HG03565 (cell line): ENCODE measurements at regions not wholly inside any gene's neighbourhood (a gene's known extent, or its start where the extent isn't known, plus 50 kb on each side); places are given as distances from the start of the nearest gene placed in this dataset.

Experiments
- ATAC-seq: cut with Tn5 transposase; IDR thresholded peaks from one replicate; pipeline ENCODE4 v1.9.1; 2021; ENCODE audit warnings: mild to moderate bottlenecking, moderate library complexity; ENCODE audit not compliant: unreplicated experiment

DNA sequence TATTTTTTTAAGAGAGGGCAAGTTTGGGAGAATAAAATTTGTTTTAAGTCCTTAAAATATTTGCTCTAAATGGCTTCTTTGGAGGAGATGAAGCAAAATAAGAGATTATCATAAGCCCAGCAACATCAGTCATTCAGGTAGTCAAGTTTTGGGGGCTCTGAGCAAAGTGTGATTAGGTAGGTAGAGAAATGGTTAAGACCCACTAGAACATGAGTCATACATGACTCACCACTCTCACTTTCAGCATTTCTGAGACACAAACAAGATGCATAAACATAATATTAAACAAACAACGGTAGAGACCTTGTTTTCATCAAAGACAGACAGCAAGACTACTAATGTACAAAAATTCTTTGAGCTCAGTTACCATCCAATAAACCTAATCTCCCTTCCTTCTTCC, 272.2 kb downstream of the LMO4 start:
- ATAC-seq = no peak

DNA sequence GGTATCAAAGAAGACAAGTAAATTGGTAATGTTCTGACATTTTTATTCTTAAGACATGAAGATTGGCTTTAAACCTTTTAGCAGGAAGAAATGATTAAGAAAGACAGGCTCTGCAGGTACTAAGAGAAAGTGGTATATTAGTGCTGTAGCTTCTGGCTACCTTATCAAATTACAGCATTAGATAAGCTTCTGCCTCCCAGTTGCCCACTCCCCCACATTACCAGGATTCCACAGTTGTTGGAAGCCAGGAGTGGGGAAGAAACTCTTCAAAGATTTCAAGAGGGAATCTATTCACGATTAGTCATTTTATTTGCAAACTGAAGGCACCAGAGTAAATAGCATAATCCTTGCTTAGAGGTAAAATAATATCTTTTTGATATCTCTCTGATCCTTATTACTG, 274.9 kb downstream of the LMO4 start:
- no peak for ATAC-seq

DNA sequence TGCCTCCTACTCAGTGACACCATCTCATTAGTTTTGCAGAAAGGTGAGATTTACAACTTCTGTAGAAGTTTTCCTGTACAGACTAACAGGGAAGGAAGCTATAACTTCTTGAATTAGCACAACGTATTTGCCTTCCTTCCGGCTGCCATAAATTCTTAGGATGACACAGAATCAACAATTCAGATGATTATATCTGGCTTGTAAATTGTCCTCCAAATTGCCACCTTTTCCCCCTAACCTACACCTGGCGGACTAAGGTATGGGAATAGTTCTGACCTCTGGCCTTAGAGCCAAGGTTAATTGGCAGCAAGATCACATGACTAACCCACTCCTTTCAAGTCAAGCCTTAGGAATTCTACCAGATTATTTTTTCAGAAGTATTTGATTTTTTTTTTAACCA, 284.3 kb downstream of the LMO4 start:
- ATAC-seq = no peak

DNA sequence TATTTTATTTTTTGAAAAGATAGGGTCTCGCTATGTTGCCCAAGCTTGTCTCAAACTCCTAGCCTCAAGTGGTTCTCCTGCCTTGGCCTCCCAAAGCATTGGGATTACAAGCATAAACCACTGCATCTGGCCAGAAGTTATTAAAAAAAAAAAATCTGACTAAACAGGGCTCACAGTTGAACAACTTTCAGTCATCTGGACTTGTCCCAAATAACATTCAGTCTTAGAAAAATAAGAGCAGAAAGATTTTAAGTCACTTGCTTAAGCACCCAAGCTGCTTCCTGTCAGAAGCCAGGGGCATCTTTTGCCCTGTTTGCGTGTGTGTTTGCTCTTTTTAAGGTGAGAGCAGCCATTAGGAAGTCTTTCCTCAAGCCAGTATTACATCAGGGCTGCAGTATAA, 286.8 kb downstream of the LMO4 start:
- ATAC-seq = no peak

DNA sequence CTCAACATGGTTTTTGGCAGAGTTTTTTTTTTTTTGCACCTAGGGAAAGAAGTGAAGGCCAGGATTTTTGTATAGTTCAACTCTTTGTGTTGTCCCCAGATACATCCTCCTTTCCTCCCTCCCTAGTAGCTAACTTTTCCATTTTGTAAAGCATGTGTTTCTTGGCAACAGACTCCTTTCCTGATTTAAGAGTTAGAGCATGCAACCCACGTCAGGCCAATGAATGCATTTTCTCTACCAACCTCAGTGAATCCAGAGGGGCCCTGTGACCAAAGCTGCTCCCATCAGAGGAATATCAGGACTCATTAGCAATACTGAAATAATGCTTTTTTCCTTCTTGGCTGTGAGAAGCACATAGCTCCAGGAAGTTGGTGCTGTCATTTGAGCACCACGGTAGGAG, 287.2 kb downstream of the LMO4 start:
- ATAC-seq = no peak

DNA sequence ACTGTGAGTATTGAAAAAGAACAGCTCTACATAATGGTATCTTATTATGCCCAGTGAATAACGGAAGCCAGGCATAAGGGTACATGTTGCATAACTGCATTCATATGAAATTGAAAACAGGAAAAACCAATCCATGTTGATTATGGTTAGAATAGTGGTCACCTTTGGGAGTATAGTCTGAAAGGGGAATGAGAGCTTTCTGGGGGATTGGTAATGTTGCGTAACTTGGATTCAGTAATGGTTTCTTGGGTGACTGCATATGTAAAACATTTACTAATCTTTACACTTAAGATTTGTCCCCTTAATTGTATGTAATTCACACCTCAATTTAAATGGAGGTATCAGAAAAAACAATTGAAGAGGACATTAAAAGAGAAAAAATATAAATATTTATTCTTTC, 292.1 kb downstream of the LMO4 start:
- no peak for ATAC-seq

DNA sequence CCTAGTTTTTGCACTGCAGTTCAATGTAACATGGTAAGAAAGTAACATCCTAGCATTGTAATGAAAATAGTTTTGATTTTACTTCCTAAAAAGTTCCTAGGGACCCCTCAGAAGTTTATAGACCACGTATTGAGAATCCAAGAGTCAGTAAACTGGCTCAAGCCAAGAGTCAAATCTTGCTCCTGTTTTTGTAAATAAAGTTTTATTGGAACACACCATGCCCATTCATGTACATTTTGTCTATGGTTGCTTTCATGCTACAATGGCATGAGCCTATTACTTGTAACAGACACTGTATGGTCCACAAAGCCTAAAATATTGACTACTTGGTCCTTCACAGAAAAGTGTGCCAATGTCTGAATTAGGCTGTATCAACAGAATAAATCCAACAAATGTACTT, 301.0 kb downstream of the LMO4 start:
- ATAC-seq = no peak

DNA sequence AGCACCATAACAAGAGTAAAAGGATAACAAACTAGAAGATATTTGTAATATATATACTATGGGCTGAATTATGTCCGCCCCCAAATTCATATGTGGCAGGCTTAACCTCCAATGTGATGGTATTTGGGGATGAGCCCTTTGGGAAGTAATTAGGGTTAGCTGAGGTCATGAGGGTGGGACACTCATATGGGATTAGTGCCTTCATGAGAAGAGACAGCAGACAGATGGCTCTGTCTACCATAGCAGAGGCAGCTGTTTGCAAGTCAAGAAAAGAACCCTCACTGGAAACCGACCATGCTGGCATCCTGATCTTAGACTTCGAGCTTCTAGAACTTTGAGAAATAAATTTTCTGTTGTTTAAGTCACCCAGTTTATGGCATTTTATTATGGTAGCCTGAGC, 303.6 kb downstream of the LMO4 start:
- ATAC-seq = no peak

DNA sequence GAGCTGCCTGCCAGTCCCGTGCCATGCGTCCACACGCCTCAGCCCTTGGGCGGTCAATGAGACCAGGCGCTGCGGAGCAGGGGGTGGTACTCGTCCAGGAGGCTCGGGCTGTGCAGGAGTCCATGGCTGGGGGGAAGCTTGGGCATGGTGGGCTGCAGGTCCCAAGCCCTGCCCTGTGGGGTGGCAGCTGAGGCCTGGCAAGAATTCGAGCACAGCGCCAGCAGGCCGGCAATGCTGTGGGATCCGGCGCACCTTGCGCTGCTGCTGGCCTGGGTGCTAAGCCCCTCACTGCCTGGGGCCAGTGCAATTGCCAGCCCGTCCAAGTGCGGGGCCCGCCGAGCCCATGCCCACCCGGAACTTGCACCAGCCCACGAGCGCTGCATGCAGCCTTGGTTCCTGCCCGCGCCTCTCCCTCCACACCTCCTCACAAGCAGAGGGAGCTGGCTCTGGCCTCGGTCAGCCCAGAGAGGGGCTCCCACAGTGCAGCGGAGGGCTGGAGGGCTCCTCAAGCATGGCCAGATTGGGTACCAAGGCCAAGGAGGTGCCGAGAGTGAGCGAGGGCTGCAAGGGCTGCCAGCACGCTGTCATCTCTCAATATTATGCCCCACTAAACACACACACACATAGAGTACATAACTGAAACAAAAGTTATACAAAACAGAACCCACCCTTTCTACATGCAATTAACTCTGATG, 307.7 kb downstream of the LMO4 start:
- no peak for ATAC-seq

DNA sequence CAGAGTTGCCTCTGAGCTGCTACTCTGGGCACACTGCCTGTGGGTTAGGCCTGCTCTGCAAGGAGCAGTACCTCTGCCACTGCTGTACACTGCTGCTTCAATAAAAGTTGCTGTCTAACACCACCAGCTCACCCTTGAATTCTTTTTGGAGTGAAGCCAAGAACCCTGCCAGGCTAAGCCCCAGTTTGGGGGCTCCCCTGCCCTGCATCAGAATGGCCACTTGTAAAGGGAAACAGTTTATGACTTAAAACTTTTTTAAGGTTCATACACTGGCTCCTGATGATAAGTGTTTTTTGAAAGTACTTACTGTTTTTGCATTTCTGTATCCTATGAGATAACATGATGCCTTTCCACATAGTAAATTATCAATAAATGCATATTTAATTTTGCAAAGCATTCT, 310.0 kb downstream of the LMO4 start:
- ATAC-seq = no peak

DNA sequence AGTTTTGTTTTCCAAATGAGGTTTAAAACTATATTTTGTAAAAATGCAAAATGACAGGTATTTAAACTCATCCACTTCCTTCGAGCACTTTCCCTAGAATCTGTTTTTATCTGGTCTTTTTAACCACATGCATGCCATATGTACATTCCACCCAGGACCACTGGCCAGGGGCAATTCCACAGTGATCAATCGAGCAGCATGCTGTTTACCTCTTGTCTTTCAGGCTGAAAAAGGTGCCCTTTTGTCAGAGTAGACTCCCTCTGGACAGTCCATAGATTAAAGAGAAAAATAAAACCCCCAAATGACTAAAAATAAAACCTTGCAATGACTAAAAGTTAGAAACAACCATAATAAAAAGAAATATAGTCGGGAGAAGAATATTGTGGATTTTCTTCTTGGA, 313.3 kb downstream of the LMO4 start:
- ATAC-seq = no peak

DNA sequence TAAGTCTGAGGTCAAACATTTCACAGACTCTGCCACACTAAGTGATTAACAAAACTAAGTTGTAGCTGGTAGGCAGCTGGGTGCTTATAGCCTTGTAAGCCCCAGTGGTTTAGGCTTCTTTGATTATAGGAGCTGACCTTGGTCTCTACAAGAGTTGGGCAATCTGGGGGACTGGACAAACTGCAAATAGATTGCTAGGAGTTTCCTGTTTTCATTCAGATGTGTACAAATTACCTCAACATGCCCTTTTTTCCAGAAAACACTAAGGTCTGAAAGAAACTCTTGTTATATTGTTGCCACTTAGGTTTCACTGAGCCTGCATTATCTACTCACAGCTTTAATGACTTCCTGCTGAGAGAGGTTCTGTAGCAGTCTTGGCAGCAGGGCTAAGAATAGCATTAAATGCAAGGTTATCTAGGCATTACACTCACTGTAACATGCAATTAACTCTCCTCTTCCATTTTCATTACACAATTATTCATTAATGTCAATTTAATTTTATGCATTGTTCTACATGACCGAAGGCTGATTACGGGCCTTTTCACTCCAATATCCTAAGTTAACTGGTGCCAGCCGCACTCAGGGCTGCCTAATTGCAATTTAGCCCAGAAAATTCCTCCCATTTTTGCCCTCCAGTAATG, 314.0 kb downstream of the LMO4 start:
- ATAC-seq = no peak

DNA sequence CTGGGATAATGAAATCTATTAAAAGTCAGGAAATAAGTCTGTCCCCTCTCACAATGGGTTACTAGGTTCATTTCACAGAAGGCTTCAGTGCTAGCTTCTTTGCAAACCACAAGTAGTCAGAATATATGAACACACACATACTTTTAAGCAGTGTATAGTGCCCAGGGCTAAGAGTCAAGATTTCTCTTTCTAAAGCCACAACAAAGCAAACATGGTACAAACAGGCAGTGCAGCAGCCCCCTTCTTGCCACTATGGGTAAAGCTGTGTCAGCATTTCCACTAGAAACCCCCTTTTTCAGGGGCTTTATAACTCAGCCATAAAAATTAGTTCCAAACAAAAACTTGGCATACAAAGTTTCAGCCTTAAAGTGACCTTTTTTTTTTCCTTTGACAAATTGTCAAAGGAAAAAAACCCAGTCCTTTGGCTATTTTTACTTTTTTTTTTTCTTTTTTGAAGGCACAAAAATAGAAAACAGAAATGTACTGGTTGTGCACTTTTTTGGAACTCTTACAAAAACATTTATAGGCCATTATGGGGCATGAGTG, 315.4 kb downstream of the LMO4 start:
- no peak for ATAC-seq

DNA sequence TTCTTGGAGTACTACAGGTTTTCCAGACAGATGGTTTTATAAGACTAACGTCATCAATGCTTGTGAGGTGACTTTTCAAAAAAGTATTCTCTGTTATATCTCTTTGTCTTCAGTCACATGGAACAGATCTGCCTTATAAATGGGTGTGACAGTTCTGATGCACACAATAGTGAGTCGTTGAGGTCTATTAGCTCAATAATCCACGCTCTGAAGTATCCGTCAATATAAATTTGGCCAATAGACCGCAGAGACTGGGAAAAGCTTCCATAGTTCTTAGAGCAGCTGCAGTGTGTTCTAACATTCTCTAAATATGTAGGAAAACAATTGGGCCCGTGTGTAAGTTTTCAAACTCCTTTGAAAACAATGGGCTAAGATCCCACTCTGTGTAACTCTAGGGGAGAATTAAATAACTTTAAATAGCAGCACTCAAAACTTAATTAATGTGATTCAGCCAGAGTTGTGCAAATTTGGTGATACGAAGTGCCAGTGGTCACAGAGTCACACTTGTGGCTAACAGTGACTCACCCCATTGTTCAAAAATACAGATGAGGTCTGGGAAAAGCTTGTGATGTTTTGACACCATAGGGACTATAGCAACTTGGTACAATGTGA, 316.0 kb downstream of the LMO4 start:
- no peak for ATAC-seq

DNA sequence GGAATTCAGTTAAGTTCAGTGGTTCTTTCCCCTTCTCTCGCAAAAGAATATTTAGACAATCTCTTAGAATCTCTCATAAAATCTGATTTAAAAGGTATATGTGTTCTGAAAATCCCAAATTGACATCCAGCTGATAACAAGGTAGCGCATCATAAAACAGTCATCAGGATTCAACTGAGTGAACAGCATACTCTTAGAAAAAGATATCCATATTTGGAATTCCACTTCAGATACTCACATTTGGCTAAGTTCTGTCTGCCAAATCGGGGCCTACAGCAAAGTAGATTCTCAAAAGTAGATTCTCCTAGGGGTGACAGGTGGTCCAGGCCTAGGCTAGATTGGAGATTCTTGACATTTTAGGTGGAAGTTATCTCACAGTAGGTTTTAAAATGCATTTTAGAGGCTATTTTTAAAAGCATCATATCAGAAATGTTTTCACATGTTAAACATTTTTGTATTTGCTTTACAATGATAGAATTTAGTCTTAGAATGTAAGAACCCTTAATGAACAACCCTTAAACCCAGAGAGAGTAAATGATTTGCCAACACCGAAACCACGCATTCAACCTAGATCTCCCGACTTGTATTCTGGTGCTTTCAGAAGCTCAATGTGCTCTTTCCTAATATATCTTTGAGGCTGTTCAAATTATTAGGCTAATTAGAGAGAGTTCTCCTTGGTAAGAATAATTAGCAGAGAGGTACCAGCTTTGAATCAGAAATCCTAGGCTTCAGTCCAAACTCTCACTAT, 318.9 kb downstream of the LMO4 start:
- no peak for ATAC-seq

DNA sequence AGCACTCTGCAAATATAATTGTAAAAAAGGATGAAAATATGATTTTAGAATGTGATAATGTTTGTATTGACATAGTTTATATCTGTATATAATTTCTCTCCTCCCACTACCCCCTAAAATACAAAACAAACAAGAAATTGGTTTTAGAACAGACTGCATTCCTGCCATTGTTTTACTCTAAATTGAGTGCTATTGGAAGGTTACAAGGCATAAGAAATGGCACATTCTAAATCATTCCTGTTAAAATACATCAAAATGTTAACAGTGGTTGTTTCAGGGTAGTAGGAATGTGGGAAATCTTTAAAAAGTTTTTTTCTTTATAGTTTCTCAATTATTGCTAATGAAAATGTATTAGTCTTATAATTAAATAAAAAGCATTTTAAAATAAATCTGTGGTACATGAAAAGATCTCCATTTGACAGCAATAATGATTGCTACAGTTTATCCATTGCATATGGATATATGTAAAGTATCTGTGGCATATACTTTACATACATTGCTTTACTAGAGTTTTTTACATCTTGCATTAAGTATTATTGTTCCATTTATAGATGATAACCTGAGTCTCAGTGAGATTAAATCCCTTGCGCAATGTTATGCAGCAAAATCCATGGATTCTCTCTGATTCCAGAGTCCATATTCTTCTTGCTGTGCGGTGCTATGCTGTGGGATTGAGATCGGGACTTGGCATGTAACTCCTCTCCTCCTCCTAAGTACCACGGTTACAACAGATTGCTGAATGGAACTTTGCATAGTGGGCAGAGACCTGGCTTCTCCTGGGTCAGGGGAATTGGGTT, 319.8 kb downstream of the LMO4 start:
- ATAC-seq = no peak

DNA sequence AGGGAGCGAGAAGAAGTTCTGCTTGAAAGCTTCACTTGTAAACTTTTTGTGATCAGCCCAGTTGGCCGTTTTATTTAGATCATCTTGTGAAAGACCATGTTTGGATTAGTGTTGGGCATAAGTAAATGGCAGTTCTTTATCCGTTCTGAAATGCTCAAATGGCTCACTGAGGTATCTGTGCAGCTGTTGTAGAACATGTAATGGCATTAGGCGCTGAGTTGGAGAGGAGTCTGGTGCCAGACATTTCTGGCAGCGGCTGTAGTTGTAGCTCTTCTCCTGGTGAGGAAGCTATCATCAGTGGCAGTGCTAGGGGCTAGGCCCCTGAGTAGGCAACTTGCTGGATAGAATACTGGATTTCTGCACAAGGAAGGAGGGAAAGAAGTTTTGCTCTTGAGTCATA, 321.6 kb downstream of the LMO4 start:
- ATAC-seq = no peak

DNA sequence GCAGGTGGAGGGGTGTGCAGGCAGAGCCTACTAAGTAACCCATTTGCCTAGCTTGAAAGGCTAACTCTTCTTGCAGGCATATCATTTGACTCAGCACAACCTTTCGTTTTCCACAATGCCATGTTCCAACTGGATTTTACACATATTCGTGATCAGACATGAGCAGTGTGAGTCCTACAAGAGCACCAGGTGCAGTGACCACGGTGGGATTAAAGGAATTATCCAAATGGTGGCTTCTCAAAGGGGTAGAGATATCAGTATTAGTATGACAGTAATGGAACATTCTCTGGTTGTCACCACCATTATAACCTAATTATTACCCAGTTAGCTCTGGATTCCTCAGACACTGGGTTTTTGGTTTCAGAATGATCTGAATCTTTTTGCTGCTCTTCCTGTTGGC, 323.5 kb downstream of the LMO4 start:
- no peak for ATAC-seq

DNA sequence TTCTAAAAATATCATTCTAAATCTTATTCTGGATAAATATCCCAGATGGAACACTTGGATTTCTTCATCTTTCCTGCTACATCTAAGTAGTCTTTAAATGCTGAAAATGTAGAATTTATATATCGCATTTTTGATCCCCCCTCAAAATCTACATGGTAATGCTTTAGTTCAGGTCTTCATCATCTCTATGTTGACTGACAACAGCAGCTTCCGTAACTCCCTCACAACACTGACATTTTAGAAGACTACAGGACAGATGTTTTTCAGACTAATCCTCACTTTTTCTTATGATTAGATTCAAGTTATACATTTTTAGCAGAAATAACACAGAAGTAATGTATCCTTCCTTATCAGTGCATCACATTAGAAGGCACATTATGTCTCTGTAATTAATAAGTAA, 336.5 kb downstream of the LMO4 start:
- no peak for ATAC-seq

DNA sequence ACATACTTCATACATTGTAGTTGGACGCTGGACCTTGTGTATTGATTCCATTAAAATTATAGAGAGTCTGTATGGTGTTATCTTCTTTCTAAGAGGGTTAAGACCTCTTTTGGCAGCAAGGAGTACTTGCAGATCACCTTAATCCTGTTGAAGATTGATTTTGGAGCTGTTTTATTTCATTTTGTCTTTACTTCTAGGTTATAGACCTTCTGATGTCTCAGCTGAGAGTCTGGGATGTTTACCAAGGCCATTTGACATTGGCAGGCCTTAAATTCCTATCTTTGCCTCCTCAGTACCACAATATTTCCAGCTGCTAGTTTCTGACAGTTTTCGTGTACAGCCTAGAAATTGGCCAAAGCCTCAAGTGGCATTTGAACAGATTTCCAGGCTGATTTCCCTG, 338.0 kb downstream of the LMO4 start:
- no peak for ATAC-seq

DNA sequence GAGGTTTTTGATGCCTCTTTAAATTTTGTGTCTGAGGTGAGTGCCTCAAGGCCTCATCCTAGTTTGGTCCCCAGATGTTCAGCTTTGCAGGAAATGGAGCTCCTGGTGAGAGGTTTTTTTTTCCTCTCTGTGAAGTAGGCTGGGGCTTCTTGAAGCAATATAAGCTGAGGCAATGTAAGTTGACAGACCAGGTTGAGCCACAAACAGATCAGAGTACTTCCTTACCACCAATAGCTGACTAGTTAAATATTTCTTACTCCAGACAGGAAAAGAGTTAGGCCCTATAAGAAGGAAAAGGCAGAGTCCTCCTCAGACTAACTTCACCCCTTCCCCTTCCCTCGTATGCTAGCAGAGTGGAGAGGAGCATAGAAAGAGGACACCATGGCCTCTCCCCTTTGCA, 341.0 kb downstream of the LMO4 start:
- no peak for ATAC-seq
